HG02571 (cell line): ENCODE measurements at regions not wholly inside any gene's neighbourhood (a gene's known extent, or its start where the extent isn't known, plus 50 kb on each side); places are given as distances from the start of the nearest gene placed in this dataset.
"Not testable (repeated sequence)": the region's sequence is repeated elsewhere in the genome, so short reads cannot be mapped to it uniquely, and the experiment has no call there.

Experiments
- ATAC-seq: cut with Tn5 transposase; IDR thresholded peaks from one replicate; pipeline ENCODE4 v1.9.1; 2021; ENCODE audit warnings: mild to moderate bottlenecking, moderate library complexity; ENCODE audit not compliant: unreplicated experiment

DNA sequence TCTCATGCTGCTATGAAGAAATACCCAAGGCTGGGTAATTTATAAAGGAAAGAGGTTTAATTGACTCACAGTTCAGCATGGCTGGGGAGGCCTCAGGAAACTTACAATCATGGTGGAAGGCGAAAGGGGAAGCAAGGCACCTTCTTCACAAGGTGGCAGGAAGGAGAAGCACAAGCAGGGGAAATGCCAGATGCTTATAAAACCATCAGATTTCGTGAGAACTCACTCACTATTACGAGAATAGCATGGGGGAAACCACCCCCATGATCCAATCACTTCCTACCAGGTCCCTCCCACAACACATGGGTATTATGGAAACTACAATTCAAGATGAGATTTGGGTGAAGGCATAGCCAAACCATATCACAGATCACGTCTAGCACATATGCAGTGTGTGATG lies 61.8 kb upstream of the MARCKS start:
- ATAC-seq = not testable (repeated sequence)

DNA sequence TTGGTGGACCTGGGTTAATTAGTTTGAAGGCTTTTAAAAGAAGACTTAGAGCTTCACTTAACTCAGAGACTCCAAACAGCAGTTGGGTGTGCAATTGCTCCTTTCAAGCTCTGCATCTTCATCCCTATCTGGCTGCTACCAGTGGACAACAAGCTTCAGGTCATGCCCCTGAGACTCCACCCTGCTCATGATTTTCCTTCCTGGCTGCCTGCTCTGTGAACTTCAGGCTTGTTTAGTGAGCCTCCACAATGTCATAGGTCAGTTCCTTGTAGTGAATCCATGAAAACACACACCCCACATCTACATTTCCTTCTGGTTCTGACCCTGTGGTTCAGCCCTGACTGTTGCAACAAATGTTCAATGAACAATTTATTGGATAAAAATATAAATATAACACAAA lies 61.1 kb upstream of the MARCKS start:
- ATAC-seq = no peak

DNA sequence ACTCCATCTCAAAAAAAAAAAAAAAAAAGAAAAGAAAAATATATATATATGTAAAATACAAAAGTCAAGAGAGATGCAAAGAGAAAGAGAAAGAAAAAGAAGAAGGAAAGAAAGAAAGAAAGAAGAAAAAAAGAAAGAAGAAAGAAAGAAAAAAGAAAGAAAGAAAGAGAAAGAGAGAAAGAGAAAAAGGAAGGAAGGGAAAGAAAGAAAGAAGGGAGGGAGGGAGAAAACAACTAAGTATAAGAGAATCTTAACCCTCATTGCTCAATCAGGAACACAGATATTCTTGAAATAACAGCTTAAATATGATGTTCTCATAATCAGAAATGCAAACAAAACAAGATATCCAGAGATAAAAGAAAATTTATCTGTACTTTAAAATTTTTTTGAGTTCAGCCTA lies 54.4 kb upstream of the MARCKS start:
- ATAC-seq = no peak

DNA sequence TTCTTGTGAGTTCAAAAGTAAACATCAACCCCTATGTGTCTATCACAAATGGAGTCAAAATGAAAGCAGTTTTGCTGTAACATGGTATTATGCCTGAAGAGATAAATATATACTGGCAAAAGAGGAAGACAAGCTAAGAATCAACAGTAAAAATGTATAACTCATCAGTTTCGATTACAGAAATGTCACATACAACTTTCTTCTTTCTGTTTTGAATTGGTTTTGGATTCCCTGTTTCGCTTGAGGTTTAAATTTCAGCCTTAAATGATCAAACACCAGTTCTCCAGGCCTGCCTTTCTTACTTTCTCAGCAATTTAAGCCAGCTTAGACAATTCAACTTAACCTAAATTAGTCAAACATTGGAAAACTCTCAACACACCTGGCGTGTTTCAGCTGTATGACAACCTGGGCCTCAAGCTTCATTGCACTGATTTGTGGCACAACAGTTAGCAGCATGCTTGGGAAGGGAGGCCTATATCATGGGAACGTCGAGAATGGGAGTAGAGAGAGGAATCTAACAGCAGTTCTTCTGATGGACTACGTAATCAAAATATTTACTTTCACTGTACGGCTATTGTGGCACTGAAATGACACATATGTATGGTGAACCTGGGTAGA lies 51.9 kb upstream of the MARCKS start:
- peak; percentile 94 for ATAC-seq

DNA sequence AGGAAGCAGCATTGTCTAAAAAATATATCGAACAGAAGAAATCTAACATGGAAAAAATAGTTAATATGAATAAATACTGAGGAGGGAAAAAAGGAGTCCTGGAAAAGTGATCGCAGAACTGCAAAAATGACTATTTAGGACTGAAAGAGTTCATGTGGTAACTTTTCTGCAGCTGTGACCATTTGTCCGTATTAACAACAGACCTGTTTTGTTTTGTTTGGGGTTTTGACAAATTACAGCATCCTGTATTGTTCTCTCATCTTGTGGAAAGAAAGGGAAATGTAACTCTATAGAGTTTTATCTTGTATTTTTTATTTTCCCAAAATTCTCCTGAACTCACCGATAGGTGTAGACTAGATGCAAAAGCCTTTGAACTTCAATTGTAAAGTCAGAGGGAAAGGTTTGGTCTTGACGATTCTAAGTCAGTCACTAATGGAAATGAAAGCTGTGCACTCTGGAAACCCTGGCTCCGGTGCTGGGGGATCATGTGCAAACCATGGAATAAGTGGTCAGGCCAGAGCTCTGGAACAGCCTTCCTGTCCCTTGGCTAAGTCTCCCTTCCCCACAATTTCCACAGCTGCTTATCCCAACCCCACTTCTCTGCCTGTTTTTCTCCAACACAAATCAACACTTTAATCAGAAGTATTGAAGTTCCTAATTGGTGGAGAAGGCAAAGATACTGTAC lies 51.2 kb upstream of the MARCKS start:
- ATAC-seq = no peak
